ENCODE measurements at regions not wholly inside any gene's neighbourhood (a gene's known extent, or its start where the extent isn't known, plus 50 kb on each side); places are given as distances from the start of the nearest gene placed in this dataset.
A peak's percentile ranks its signal among the peaks of the same experiment; 100 is the strongest.

DNA sequence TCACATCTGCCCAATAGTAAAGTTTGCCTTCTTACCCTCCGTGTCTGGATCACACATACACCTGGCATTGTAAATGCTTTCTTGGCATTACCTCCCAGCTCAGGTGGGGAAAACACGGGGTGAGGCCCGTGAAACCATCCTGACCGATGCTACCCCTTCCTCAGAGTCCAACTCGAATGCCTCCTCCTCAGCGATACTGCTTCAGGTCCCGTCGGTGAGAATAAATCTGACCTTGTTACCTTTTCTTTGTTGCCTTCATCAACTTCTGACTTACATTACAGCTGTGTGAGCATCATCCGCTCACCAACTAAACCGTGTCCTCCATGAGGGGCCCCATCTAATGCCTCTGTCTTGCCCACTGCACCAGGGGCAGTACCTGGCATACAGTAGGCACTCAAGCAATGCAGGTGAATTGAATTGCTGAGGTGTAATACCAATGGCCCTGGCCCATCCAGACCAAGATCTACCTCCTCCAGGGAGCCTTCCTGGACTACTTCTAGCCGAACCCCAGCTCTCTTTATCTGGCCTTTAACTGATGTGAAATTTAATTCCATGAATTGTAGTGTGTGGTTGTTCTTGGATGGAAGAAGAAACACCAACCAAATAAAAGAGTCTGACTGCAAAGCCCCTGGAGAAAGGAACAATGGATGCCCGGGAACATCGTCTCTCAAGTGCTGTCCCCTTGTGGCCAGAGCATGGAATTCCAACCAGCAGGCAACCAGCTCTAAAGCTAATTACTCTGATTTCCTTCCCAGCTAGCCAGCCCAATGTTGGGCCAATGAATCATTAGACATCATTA is 141.5 kb downstream of the ANKRD60 start:
- Histone ChIP-seq H3K4me1 (ENCODE audit: control insufficient read depth in 5 of 5, insufficient read depth in 5 of 5, low read length in 5 of 5) (peaks cover 0 to under 1% (median 0%) of the 10 kb centered on the region in 5 donors), H3K9ac (ENCODE audit: low read length in 5 of 5) (no peak overlapping the region), H3K27me3 (ENCODE audit: control insufficient read depth in 5 of 5, insufficient read depth in 4 of 5, low read length in 5 of 5) (no peaks in the 10 kb centered on the region), H3K36me3 (ENCODE audit: control insufficient read depth in 5 of 5, insufficient read depth in 5 of 5, low read length in 5 of 5) (no peaks in the 10 kb centered on the region), H3K27ac (ENCODE audit: low read depth, low read length) (no peak overlapping the region), H3K4me3 (ENCODE audit: low read depth in 1 of 5, low read length in 5 of 5) (no peak overlapping the region), H3K9me3 (ENCODE audit: control insufficient read depth in 5 of 5, low read length in 5 of 5) (no peaks in the 10 kb centered on the region)

DNA sequence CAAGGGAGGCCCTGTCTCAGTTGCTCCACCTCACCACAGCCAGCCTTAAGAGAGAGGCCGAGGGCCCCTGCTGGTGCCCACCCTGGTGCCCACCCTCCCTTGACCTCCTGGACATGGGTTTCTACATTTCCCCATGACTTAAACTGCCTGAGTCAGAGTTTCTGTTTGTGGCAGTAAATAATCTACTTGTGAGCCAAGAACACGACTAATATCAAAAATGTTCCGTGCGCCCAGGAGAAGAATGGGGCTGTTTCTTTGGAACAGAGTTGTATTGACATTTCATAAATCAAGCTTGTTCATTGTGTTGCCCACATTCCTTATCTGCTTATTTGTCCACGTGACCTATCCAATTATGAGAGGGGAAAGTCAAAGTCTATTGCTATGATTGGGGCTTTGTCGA is 143.5 kb downstream of the ANKRD60 start:
- H3K4me3 ChIP-seq (ENCODE audit: low read depth in 1 of 5, low read length in 5 of 5) = no peak overlapping the region

DNA sequence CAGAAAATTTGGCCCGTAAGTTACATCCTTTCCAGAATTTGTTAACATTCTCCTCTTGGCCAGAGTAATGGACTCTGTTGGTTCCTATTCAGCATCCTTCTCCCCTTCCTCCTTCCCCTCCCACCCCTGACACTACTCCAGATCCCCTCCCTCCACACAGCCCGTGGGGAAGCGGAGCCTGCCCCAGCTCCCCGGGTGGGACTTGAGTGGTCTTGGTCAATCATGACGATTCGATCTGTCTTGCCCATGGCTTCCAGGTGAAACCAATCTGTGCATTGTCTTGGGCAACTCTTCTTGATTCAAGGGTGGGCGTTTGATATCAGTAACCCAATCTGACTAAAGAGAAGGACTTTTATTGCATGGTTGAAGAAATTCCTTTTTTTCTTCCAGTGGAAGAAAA is 143.9 kb downstream of the ANKRD60 start:
- Histone ChIP-seq H3K4me3 (ENCODE audit: low read depth in 1 of 5, low read length in 5 of 5) (no peak overlapping the region), H3K27ac (ENCODE audit: low read depth, low read length) (no peak overlapping the region)

More for the DNA sequence above, 143.5 kb downstream of the ANKRD60 start:
- Histone ChIP-seq H3K36me3 (ENCODE audit: control insufficient read depth in 5 of 5, insufficient read depth in 5 of 5, low read length in 5 of 5) (no peaks in the 10 kb centered on the region), H3K4me1 (ENCODE audit: control insufficient read depth in 5 of 5, insufficient read depth in 5 of 5, low read length in 5 of 5) (peaks cover 0 to 12% (median 0%) of the 10 kb centered on the region in 5 donors), H3K27me3 (ENCODE audit: control insufficient read depth in 5 of 5, insufficient read depth in 4 of 5, low read length in 5 of 5) (no peaks in the 10 kb centered on the region), H3K9ac (ENCODE audit: low read length in 5 of 5) (no peak overlapping the region), H3K9me3 (ENCODE audit: control insufficient read depth in 5 of 5, low read length in 5 of 5) (no peaks in the 10 kb centered on the region), H3K27ac (ENCODE audit: low read depth, low read length) (no peak overlapping the region)

DNA sequence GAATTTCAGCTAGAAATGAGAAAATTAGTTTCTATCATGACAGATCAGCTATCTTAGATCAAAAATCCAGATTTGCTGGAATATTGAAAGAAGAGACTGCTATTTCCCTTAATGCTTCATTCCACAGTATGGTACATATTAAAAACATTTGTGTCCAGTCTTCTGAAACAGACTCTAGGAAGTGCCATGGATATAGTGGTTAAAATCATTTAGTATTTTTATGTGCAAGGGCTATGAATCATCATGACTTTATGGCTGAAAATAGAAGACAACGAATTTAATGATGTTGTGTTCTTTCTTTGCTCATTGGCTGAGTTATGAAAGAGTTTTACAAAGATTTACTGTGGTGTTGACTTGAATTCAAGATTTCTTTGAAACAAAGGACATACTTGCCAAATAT is 146.6 kb downstream of the ANKRD60 start:
- H3K4me3 ChIP-seq (ENCODE audit: low read depth in 1 of 5, low read length in 5 of 5) = no peak overlapping the region

More for the DNA sequence above, 143.9 kb downstream of the ANKRD60 start:
- no peaks in the 10 kb centered on the region for H3K9me3 ChIP-seq (ENCODE audit: control insufficient read depth in 5 of 5, low read length in 5 of 5)
- no peaks in the 10 kb centered on the region for H3K36me3 ChIP-seq (ENCODE audit: control insufficient read depth in 5 of 5, insufficient read depth in 5 of 5, low read length in 5 of 5)
- H3K27me3 ChIP-seq (ENCODE audit: control insufficient read depth in 5 of 5, insufficient read depth in 4 of 5, low read length in 5 of 5) = no peaks in the 10 kb centered on the region
- no peak overlapping the region for H3K9ac ChIP-seq (ENCODE audit: low read length in 5 of 5)
- H3K4me1 ChIP-seq (ENCODE audit: control insufficient read depth in 5 of 5, insufficient read depth in 5 of 5, low read length in 5 of 5) = peaks cover 0 to 16% (median 0%) of the 10 kb centered on the region in 5 donors

DNA sequence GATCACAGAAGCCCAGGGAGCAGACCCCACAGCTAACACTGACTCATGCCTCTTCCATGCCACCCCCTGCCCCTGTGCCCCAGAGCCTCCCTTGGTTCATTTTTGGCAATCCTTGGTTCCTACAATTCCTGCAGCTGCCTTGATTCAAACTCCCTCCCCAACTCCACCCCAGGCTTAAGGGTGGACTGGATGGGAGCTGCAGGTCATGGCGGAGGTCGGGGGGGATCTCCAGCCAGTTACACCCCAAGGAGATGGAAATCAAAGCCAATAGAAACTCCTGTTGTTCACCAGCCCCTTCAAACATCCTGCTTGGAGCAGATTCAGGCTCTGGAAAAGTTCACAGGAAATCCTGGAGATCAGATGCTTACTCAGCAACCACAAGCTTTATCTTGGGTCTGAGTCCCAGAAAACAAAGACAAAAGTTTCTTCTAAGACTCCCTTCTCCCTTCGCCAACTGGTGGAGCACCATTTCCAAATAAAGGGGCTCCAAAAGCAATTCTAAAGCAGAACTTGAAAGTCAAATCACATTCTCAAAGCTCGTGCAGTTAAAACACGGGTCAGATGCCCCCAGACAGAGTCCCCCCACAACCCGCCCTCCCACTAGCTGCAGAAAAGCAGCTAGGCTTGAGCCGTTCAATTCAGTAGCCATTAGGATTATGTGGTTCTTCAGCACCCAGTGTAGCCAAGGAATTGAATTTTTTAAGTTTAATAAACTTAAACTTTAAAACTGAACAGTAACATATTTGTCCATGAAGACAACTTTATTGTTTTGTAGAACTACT is 149.5 kb downstream of the ANKRD60 start:
- Histone ChIP-seq H3K9ac (ENCODE audit: low read length in 5 of 5) (no peak overlapping the region), H3K9me3 (ENCODE audit: control insufficient read depth in 5 of 5, low read length in 5 of 5) (peaks cover 0 to 5% (median 3%) of the 10 kb centered on the region in 5 donors), H3K27ac (ENCODE audit: low read depth, low read length) (no peak overlapping the region), H3K4me1 (ENCODE audit: control insufficient read depth in 5 of 5, insufficient read depth in 5 of 5, low read length in 5 of 5) (peaks cover 0 to 30% (median 19%) of the 10 kb centered on the region in 5 donors), H3K36me3 (ENCODE audit: control insufficient read depth in 5 of 5, insufficient read depth in 5 of 5, low read length in 5 of 5) (no peaks in the 10 kb centered on the region), H3K27me3 (ENCODE audit: control insufficient read depth in 5 of 5, insufficient read depth in 4 of 5, low read length in 5 of 5) (no peaks in the 10 kb centered on the region), H3K4me3 (ENCODE audit: low read depth in 1 of 5, low read length in 5 of 5) (no peak overlapping the region)

More for the DNA sequence above, 146.6 kb downstream of the ANKRD60 start:
- H3K9ac ChIP-seq (ENCODE audit: low read length in 5 of 5) = no peak overlapping the region
- peaks cover 0 to 20% (median 4%) of the 10 kb centered on the region in 5 donors for H3K4me1 ChIP-seq (ENCODE audit: control insufficient read depth in 5 of 5, insufficient read depth in 5 of 5, low read length in 5 of 5)
- H3K36me3 ChIP-seq (ENCODE audit: control insufficient read depth in 5 of 5, insufficient read depth in 5 of 5, low read length in 5 of 5) = no peaks in the 10 kb centered on the region
- H3K27ac ChIP-seq (ENCODE audit: low read depth, low read length) = no peak overlapping the region
- H3K9me3 ChIP-seq (ENCODE audit: control insufficient read depth in 5 of 5, low read length in 5 of 5) = peaks cover 0 to 5% (median 3%) of the 10 kb centered on the region in 5 donors
- H3K27me3 ChIP-seq (ENCODE audit: control insufficient read depth in 5 of 5, insufficient read depth in 4 of 5, low read length in 5 of 5) = no peaks in the 10 kb centered on the region

DNA sequence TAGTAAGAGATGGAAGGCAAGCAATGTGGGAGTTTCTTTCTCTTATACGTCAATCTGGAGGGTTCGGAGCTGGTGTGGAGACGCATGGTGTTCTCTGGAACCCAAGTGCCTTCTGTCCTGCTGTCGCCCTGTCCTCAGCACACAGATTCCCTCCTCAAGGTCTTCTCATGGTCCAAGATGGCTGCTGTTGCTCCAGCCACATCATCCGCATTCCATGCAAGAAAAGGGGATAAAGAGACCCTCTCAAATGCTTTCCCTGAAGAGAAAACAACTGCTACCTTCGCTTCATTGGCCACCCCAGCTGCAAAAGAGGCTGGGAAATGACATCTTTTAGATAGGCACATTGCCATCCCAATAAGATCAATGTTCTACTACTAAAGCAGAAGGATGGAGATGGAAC is 151.2 kb downstream of the ANKRD60 start:
- no peaks in the 10 kb centered on the region for H3K27me3 ChIP-seq (ENCODE audit: control insufficient read depth in 5 of 5, insufficient read depth in 4 of 5, low read length in 5 of 5)
- H3K4me1 ChIP-seq (ENCODE audit: control insufficient read depth in 5 of 5, insufficient read depth in 5 of 5, low read length in 5 of 5) = peaks cover 0 to 30% (median 19%) of the 10 kb centered on the region in 5 donors
- H3K9me3 ChIP-seq (ENCODE audit: control insufficient read depth in 5 of 5, low read length in 5 of 5) = peaks cover 0 to 5% (median 3%) of the 10 kb centered on the region in 5 donors
- no peaks in the 10 kb centered on the region for H3K36me3 ChIP-seq (ENCODE audit: control insufficient read depth in 5 of 5, insufficient read depth in 5 of 5, low read length in 5 of 5)
- H3K9ac ChIP-seq (ENCODE audit: low read length in 5 of 5) = no peak overlapping the region
- no peak overlapping the region for H3K27ac ChIP-seq (ENCODE audit: low read depth, low read length)
- no peak overlapping the region for H3K4me3 ChIP-seq (ENCODE audit: low read depth in 1 of 5, low read length in 5 of 5)

DNA sequence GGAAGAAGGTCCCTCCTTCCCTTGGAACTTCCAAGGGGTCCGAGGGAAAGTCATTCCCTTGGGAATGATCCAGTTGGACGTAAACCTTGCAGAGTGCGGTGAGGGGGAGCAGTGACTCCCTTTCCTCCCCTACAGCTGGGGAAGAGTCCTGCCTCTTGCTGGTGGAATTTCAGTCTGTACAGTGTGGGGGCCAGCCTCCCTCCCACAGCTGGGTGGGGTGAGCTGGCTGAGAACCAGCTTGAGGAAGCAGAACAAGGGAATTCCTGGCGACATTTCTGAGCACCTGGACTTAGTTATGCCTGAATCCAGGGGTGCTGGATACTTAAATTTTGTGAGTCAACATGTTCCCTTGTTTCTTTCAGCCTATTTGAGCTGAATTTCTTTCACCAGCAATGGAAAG is 152.0 kb downstream of the ANKRD60 start:
- no peaks in the 10 kb centered on the region for H3K27me3 ChIP-seq (ENCODE audit: control insufficient read depth in 5 of 5, insufficient read depth in 4 of 5, low read length in 5 of 5)
- no peak overlapping the region for H3K27ac ChIP-seq (ENCODE audit: low read depth, low read length)
- peaks cover 0 to 5% (median 3%) of the 10 kb centered on the region in 5 donors for H3K9me3 ChIP-seq (ENCODE audit: control insufficient read depth in 5 of 5, low read length in 5 of 5)
- no peak overlapping the region for H3K9ac ChIP-seq (ENCODE audit: low read length in 5 of 5)
- no peaks in the 10 kb centered on the region for H3K36me3 ChIP-seq (ENCODE audit: control insufficient read depth in 5 of 5, insufficient read depth in 5 of 5, low read length in 5 of 5)
- peaks cover 0 to 30% (median 14%) of the 10 kb centered on the region in 5 donors for H3K4me1 ChIP-seq (ENCODE audit: control insufficient read depth in 5 of 5, insufficient read depth in 5 of 5, low read length in 5 of 5)
- no peak overlapping the region for H3K4me3 ChIP-seq (ENCODE audit: low read depth in 1 of 5, low read length in 5 of 5)

DNA sequence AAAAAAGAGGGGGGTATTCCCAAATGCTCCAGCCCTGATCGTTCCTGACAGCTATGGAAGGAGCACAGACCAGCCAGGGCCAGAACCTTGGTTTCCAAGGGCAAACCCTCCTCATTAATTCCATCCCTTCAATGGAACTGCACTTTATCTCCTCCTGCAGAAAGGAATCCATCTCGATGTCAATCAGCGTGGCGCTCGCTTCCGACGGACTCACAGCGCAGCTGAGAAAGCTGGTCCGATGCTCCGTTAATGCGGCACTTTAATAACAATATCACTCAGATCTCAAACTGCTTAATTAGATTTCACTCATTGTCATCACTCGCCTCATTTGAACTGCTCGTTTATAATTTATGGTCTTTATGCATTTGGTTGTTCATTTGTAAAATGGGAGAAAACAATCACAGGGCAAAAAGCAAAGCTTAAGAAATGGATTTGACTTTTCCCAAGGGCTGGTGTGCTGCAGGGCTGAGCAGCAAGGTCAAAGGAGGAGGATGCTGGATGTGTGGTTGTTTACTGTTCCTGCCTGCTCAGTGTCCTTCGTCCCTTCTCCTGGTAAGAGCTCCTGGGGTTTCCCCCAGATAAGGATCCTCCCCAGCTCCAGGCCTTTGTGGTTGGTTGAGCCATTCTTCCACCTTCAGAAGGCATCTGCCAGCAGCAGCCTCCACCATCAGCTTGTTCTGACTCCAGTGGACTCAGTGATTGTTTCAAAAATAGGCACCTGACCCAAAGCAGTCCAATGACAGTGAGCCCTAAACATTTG is 152.7 kb downstream of the ANKRD60 start:
- Histone ChIP-seq H3K9ac (ENCODE audit: low read length in 5 of 5) (no peak overlapping the region), H3K4me3 (ENCODE audit: low read depth in 1 of 5, low read length in 5 of 5) (no peak overlapping the region), H3K27me3 (ENCODE audit: control insufficient read depth in 5 of 5, insufficient read depth in 4 of 5, low read length in 5 of 5) (no peaks in the 10 kb centered on the region), H3K27ac (ENCODE audit: low read depth, low read length) (no peak overlapping the region), H3K9me3 (ENCODE audit: control insufficient read depth in 5 of 5, low read length in 5 of 5) (peaks cover 0 to 5% (median 3%) of the 10 kb centered on the region in 5 donors), H3K4me1 (ENCODE audit: control insufficient read depth in 5 of 5, insufficient read depth in 5 of 5, low read length in 5 of 5) (peaks cover 0 to 30% (median 14%) of the 10 kb centered on the region in 5 donors), H3K36me3 (ENCODE audit: control insufficient read depth in 5 of 5, insufficient read depth in 5 of 5, low read length in 5 of 5) (no peaks in the 10 kb centered on the region)

DNA sequence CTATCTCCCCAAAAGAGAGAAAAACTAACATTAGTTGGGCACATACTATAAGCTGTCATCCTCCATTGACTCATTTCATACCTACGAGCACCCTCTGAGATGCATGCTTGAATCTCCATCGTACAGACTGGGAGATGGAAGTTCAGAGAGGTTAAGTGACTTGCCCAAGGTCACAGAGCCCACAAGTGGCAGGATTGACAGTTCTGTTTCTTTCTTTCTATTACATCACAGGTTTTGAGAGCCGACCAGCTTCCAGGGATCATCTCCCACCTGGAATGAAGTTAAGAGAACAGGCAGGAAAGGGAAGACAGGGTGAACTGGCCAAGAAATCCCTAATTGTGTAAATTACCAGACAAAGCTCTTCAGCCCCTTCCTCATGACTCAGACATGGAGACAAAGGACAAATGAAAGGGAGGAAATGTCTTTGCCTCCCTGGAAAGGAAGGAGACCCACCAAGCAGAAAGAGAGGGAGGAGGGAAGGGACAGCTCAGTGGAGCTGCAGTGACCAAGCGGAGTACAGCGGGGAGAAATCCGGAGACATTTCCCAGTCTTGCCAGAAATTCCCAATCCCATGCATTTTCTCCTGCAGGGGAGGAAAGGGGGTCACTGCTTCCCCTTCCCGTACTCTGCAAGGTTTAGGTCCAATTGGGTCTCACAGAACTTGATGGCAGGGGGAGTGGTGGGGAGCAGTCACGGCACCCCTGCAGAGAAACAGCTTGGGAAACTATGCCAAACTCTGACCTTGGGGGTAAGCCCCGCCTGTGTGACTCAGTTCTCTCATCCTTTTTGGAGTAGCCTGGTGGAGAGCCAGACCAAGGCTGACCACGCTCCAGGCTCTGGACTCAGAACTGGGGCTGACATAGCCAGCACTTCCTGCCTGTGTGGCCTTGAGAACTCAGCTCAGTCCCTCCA is 154.3 kb downstream of the ANKRD60 start:
- H3K9ac ChIP-seq (ENCODE audit: low read length in 5 of 5) = no peak overlapping the region
- H3K27ac ChIP-seq (ENCODE audit: low read depth, low read length) = no peak overlapping the region
- no peaks in the 10 kb centered on the region for H3K27me3 ChIP-seq (ENCODE audit: control insufficient read depth in 5 of 5, insufficient read depth in 4 of 5, low read length in 5 of 5)
- H3K4me1 ChIP-seq (ENCODE audit: control insufficient read depth in 5 of 5, insufficient read depth in 5 of 5, low read length in 5 of 5) = peaks cover 0 to 26% (median 9%) of the 10 kb centered on the region in 5 donors
- H3K4me3 ChIP-seq (ENCODE audit: low read depth in 1 of 5, low read length in 5 of 5) = peak overlapping the region in 1 of 5 donors; percentile 2
- peaks cover 0 to 5% (median 3%) of the 10 kb centered on the region in 5 donors for H3K9me3 ChIP-seq (ENCODE audit: control insufficient read depth in 5 of 5, low read length in 5 of 5)
- H3K36me3 ChIP-seq (ENCODE audit: control insufficient read depth in 5 of 5, insufficient read depth in 5 of 5, low read length in 5 of 5) = no peaks in the 10 kb centered on the region

Data from subcutaneous abdominal adipose tissue (tissue), 5 donors.